ENCODE measurements at regions not wholly inside any gene's neighbourhood (a gene's known extent, or its start where the extent isn't known, plus 50 kb on each side); places are given as distances from the start of the nearest gene placed in this dataset.
"Not testable (repeated sequence)": the region's sequence is repeated elsewhere in the genome, so short reads cannot be mapped to it uniquely, and the experiment has no call there.

DNA sequence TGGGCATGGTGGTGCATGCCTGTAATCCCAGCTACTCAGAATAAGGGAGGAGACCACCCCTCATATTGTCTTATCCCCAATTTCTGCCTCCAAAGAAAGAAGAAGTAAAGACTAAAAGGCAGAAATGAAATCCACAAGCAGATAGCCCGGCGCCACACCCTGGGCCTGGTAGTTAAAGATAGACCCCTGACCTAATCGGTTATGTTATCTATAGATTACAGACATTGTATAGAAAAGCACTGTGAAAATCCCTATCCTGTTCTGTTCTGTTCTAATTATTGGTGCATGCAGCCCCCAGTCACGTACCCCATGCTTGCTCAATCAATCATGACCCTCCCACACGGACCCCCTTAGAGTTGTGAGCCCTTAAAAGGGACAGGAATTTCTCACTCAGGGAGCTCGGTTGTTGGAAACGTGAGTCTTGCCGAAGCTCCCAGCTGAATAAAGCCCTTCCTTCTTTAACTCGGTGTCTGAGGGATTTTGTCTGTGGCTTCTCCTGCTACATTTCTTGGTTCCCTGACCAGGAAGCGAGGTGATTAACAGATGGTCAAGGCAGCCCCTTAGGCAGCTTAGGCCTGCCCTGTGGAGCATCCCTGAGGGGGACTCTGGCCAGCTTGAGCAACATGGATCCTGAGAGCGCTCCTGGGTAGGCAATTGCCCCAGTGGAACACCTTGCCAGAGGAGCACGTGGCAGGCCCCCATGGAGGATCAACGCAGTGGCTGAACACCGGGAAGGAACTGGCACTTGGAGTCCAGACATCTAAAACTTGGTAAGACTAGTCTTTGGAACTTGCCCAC, 188.7 kb upstream of the NDUFV2 start:
- DNase-seq, result not testable (repeated sequence)

DNA sequence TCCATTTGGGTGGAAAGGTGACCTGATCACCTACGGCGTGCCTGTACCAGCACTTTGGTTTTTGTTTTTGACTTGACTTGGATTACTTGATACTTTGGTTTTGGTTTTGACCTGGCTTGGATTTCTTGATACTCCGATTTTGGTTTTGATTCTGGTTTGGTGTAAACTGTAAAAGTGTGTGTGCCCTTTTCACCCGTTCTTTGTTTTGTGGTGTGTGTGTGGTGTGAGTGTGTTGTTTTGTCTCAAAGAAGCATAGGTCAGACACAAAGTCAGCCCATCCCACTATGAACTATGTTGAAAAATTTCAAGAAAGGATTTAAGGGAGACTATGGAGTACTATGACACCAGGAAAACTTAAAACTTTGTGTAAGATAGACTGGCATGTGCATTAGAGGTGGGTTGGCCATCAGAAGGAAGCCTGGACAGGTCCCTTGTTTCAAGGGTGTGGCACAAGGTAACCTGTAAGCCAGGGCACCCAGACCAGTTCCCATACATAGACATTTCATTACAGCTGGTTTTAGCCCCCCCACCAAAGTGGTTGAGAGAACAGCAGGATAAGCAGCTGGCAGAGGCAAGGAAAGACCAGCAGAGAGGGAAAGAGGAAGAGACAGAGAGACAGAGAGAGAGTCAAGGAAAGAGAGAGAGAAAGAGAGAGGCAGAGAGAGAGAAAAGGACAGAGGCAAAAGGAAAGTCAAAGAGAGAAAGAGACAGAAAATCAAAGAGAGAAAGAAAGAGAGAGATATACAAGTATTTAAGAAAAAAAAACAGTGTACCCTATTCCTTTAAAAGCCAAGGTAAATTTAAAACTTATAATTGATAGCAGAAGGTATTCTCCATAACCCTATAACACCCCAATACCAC, 187.9 kb upstream of the NDUFV2 start:
- DNase-seq, result not testable (repeated sequence)

DNA sequence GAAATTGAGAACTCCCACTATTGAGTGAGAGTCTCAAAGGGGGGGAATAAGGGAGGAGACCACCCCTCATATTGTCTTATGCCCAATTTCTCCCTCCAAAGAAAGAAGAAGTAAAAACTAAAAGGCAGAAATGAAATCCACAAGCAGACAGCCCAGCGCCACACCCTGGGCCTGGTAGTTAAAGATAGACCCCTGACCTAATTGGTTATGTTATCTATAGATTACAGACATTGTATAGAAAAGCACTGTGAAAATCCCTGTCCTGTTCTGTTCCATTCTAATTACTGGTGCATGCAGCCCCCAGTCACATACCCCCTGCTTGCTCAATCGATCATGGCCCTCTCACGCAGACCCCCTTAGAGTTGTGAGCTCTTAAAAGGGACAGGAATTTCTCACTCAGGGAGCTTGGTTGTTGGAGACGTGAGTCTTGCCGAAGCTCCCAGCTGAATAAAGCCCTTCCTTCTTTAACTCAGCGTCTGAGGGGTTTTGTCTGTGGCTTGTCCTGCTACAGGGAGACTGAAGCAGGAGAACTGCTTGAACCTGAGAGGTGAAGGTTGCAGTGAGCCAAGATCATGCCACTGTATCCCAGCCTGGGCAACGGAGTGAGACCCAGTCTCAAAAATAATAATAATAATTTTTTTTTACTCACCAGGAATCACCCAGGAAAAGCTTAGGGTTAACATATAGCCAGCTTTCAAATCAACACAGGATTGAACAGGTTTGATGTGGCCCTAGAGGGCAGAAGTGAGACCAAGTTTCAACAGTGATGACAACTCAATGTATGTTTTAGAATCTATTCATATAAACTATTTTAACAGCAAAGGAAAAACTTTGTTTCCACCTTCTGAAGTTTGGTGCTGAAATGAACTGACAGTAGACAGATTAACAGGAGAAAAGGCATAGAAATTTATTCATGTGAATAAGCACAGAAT, 181.4 kb upstream of the NDUFV2 start:
- not testable (repeated sequence) for DNase-seq

DNA sequence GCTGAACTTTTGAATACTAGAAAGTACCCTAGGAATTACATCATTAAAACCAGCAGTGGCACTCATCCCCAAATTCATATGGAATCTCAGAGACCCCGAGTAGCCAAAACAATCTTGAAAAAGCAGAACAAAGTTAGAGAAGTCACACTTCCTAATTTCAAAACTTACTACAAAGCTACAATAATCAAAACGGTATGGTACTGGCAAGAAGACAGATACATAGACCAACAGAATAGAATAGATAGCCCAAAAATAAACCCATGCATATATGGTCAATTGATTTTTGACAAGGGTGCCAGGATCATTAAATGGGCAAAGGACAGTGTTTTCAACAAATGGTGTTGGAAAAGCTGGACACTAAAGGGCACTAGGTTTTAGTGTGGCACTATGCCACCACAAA, 176.0 kb upstream of the NDUFV2 start:
- DNase-seq, result no peak

DNA sequence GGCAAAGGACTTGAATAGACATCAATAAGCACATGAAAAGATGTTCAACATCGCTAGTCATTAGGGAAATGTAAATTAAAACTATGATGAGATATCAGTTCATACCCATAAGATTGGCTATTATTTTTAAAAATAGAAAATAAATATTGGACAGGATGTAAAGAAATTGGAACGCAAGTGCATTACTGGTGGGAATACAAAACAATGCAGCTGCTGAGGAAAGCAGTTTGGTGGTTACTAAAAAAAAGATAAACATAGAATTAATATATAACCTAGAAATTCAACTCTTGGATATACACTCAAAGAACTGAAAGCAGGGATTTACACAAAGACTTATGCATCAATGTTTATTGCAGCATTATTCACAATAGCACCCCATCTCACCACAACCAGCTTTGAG, 174.5 kb upstream of the NDUFV2 start:
- DNase-seq, result no peak

DNA sequence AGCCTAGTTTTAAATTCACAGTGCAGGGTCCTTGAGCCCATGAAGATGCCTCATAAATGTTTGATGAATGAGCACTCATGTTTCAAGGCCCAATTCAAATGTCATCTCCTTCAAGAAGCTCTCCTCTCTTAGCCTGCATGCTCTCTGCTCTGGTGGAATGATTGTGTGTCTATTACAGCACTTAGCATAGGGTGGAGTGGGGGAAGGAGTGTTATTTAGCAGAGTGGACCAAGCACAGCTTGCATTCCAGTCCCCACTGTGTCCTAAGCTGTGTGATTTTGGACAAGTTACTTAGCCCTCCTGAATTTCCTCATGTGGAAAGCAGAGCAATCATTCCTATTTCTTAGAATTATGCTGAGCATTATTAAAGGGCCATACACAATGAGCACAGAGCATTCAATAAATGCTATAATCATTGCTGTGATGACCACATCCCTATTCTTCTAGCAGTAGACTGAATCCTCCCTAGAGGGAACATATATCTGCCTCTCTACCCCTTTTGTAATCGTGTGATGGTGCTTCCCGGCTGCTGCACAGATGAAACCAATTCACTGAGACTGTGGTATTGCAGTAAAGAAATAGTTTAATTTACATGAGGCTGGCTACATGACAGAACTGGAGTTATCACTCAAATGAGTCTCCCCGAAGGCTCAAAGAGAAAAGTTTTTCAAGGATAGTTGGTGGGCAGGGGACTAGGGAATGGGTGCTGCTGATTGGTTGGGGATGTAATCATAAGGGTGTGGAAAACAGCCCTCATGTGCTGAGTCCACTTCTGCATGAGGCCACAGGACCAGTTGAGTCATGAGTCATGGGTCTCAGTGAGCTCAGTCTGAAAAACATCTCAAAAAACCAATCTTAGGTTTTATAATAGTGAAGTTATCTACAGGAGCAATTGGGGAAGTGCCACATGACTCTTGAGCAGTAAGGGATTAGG, 173.4 kb upstream of the NDUFV2 start:
- DNase-seq, result no peak

DNA sequence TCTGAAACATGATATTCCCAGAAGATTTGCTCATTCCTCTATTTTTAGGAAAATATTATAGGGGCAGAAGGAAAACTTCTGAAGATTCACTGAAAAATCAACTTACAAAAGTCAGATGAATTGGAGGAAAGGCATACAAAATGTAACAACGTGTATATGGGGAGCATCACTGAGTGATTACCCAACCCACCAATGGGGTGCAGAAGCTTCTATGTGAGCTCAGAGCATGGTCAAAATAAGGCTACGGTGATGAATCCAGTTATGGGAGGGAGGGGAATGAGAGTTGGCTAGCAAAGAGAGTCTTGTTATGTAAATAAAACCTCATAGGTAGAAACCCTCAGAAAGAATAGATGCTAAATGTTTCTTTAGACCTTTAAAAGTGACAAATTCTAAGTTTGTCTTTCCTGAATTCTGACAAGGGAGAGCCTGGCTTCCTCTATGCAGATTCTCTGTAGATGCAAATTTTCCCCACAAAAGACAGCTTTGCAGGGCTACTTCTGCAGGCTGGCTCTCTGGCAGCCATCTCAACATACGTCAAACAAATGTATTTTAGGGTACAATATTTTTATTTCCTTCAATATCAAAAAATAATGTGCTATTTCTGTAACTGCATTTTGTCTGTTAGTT, 171.4 kb upstream of the NDUFV2 start:
- no peak for DNase-seq

DNA sequence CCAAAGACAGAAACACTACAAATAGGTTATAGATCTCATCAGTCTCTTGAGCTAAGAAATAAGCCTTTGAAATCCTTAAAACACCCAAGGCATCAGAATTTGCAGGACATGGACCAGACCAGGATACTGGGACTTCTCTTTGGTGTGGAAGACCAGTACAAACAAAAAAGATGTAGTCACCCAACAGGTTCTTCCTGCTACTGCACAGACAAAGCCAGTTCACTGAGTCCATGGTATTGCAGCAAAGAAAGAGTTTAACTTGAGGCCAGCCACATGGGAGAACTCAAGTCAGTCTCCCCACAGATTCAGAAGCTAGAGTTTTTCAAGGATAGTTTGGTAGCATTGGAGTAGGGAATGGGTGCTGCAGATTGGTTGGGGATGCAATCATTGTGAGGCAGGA, 169.6 kb upstream of the NDUFV2 start:
- no peak for DNase-seq

DNA sequence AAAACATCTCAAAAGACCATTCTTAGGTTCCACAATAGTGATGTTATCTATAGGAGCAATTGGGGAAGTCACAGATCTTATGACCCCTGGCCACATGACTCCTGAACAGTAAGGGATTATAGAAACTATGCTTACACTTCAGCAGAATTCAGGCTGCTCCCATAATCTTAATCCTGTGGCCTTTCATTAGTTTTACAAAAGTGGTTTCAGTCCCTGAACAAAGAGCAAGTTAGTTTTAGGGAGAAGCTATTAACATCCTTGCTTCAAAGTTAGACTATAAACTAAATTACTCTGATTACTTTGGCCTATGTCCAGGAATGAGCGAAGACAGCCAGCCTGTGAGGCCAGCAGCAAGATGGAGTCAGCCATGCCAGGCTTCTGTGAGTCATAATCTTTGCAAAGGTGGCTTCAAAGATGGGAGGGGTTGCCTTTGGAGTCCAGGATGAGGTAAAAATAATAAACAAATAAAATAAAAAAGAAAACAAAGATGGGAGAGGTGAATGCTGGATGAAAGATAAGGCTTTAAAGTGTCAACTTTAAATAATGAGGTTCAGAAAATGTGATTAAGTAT, 168.7 kb upstream of the NDUFV2 start:
- no peak for DNase-seq

DNA sequence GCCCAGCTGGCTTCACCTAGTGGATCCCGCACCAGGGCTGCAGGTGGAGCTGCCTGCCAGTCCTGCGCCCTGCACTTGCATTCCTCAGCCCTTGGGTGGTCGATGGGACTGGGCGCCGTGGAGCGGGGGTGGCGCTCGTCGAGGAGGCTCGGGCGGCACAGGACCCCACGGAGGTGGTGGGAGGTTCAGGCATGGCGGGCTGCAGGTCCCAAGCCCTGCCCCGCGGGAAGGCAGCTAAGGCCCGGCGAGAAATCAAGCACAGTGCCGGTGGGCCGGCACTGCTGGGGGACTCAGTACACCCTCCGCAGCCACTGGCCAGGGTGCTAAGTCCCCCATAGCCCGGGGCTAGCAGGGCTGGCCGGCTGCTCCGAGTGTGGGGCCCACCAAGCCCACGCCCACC, 167.2 kb upstream of the NDUFV2 start:
- DNase-seq, result not testable (repeated sequence)

DNA sequence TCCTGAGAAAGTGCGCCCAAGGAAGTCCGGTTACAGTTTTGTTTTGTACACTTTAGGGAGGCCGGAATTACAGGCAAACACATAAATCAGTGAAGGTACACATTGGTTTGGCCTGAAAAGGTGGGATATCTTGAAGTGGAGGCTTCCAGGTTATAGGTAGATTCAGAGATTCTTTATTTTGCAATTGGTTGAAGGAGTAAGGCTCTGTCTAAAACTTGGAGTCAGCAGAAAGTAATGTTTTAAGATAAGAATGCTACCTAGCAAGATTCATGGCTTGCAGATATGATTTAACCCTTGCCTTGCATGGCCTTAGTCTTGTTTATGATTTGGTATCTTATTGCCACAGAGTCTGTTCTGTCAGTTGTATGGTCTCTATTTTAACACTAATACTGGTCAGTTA, 165.9 kb upstream of the NDUFV2 start:
- DNase-seq, result no peak

DNA sequence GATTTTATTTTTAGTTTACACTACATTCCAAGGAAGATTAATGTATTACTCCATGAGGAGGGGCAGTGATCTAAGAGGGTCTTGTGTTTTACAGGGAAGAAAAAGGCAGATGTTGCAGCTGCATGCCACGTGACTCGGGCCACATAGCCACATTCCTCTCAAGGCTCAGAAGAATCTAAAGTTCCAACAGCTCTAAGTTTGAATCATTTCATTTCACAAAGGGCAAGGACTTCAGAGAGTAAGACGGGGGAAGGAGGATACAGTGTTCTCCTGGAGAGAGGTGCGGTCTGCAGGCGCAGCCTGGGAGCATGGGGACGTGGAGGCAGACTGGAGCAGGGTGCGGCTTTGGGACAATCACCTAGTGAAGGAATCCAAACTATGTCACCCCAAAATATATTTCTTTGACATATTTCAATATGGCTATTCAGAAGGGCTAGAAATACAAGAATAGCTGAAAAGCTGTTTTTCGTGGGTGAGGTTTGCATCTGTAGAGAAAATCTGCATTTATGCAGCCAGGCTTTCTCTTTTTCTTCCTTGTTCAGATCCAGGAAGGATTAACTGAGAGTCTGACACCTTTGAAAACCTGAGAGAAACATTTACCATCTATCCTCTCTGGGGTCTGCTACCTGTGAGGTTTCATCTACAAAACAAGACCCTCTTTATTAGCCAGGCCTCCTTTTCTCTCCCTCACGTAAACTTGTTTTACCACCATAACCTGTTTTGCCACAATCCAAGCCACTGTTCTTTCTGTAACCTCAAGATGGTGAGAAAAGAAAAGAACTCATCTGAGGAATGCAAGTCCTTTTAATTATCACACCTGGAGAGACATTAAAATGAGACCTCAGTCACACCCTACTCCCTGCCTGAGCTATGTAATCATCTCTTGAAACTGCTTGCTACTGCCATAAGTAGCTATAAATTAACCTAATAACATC, 165.1 kb upstream of the NDUFV2 start:
- DNase-seq, result no peak

DNA sequence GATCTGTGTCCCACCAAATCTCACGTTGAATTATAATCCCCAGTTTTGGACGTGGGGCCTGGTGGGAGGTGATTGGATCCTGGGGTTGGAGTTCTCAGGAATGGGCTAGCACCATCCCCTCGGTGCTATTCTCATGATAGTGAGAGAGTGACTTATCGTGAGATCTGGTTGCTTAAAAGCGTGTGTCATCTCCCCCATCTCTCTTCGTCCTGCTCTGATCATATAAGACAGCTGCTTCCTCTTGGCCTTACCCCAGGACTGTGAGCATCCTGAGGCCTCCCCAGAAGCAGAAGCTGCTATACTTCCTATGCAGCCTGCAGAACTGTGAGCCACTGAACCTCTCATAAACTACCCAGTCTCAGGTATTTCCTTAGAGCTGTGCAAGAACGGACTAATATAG, 163.7 kb upstream of the NDUFV2 start:
- no peak for DNase-seq

DNA sequence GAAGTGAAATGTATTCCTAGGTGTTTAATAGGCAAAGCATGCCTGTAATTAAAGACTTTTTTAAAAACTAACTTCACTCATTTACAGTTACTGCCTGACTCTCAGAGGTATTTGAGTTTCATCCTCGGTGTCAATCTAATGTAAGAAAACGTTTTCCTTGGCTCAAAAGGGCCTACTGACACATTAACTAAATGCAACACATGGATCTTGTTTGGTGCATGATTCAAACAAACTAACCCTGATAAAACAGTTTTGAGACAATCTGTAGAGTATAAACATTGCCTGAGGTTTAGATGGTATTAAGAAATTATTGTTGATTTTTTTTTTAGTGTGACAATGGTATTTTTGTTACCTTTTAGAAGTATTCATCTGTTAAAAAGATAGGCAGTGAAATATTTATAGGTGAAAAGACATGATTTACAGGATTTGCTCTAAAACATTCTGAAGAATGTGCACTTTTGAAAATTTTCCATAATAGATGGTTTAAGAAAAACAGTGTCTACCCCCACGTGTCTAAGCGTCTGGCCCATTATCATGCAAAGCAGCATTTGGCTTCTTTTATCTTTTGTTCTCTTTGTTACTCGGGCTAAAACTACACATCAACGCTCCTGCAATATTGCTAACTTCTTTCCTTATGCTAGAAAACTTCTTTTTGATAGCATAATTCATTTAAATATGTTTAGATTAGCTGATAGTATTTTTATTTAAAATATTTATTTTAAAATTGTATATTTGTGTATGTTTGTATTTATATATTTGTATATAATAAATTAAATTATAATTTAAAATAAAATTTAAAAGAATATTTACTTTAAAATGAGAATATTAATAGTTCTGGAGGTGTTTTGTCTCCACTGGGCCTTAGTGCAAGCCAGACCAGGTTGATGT, 160.2 kb upstream of the NDUFV2 start:
- DNase-seq, result no peak

DNA sequence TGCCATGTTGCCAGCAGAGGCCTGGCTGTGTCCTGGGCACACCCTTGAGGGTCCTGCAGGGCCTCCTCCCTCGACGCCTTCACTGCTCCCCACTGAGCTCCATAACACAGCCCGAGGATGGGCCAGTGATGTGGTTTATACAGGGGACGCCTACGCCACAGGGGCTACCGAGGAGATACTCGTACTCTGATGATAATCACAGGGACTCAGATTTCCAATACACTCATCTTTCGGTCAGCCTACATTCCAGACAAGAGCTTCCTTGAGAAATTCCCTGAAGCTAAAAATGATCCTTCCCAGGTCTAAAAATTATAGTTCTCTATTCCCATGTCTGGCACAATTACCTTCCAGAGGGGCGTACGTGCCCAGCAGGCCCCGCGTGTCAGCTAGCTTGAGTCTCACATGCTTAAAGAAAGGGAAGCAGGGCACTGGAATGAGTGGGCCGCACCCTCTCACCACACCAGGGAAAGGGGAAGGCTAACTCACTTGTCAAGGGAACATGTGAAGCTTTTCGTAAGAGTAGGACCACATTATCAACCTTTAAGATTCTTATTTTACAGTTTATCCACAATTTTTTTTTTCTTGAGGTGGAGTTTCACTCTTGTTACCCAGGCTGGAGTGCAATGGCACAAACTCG, 159.5 kb upstream of the NDUFV2 start:
- no peak for DNase-seq

DNA sequence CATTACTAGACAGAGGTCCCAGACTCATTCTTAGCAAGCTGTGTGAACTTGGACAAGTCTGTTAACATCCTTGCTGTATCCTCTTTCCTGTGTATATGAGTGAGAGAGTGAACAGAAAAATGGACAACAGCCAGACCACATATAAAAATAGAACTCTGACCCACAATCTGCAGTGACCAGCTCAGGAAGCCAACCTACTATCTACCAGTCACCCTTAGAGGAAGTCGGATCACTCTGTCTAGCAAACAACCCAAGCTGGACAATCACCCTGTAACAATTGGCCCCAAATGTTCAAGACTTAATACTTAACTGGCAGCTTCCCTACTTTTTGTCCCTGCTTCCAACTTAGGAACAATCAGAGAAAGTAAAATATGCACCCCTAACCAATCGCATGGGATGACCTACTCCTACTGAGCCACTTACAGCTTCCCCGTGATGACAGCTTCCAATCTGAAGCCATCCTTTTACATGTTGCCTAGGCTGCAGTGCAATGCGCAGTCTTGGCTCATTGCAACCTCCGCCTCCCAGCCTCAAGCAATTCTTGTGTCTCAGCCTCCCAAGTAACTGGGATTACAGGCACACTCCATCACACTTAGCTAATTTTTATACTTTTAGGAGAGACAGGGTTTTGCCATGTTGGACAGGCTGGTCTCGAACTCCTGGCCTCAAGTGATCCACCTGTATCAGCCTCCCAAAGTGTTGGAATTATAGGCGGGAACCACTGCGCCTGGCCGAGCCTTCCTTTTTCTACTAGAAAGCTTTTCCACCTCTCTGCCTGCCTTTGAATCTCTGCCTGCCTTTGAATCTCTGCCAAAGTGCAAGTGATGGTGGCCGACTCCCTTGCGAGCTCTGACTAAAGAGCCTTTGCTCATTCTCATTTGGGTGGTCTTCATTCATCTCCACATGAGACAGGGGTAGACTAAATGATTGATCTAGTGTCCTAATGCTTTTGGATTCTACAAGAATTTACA, 158.3 kb upstream of the NDUFV2 start:
- no peak for DNase-seq

DNA sequence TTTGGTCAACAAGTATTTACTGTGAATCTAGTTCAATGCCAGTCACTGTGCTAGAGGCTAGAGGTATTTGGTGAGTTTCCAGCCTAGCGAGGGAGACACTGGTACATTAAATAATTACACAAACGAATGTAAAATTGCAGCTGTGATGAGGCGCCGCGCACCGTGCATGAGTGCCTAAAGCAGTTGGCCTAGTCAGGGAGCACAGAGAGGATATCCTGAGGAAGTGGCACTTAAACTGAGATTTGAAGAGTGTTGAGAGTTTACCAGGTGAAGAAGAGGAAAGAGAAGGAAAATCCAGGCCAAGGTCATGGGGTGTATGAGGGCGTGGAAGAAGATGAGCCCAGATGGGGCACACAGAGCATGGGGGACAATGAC, 157.6 kb upstream of the NDUFV2 start:
- DNase-seq, result no peak

All from activated naive CD4-positive, alpha-beta T cell treated with anti-CD3 and anti-CD28 coated beads, Interleukin-2, amount 50 U/mL, for 16 hours (primary cell).